ENCODE measurements at regions not wholly inside any gene's neighbourhood (a gene's known extent, or its start where the extent isn't known, plus 50 kb on each side); places are given as distances from the start of the nearest gene placed in this dataset.
A peak's percentile ranks its signal among the peaks of the same experiment; 100 is the strongest.

DNA sequence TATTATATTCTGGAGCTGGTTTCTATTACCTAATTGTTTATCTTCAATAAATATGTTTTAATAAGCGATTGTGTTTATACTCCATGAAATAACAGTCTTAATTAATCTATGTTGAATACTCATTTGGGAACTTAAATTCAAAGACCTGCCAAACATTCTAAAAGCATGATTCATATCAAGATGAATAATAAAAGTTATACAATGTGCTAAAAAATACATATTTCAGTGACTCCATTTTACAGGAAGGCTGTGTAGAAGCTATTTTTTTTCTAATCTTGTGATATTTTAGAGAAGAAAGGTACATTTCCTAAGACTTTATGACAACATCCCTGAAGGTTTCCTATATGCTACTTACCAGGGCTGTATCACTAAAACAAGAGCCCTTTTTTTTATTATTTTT, 417.9 kb downstream of the NFIB start:
- Histone ChIP-seq H3K4me3 (no peak overlapping the region), H3K36me3 (no peaks in the 10 kb centered on the region), H3K9me3 (no peaks in the 10 kb centered on the region), H3K27me3 (no peaks in the 10 kb centered on the region)
- DNase-seq = no peak

DNA sequence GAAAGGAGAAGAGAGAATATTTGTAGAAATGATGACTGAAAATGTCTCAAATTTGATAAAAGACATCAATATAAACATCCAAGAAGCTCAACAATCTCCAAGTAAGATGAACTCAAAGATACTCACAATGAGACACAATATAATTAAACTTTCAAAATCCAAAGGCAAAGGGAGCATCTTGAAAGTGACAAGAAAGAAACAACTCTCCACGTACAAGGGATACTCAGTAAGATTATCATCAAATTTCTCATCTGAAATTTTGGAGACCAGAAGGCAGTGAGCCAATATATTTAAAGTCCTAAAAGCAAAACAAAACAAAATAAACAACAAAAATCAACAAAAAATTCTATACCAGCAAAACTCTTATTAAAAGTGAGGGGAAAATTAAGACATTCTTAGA, 428.7 kb downstream of the NFIB start:
- Histone ChIP-seq H3K9me3 (peaks cover 39% of the 10 kb centered on the region), H3K27me3 (no peaks in the 10 kb centered on the region), H3K36me3 (no peaks in the 10 kb centered on the region), H3K4me3 (no peak overlapping the region)
- no peak for DNase-seq

DNA sequence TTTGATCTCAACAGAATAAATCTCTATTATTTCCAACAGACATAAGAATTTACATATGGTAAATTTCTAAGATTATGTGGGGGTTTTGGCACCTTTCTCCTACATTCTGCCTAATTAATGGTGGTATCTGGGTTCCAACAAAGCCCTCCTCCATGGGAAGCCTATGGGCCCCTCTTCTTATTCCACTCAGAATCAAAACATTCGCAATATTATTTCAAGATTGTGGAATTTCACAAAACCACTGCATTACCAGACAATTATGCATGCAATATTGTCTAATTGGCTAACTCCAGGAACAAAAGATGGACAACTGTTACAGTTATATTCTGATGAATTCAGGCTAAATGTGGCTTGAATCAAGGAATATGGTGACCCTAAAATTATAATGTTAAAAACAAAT, 434.0 kb downstream of the NFIB start:
- Histone ChIP-seq H3K36me3 (no peaks in the 10 kb centered on the region), H3K4me3 (no peak overlapping the region), H3K27me3 (no peaks in the 10 kb centered on the region), H3K9me3 (peaks cover 15% of the 10 kb centered on the region)
- DNase-seq = no peak

DNA sequence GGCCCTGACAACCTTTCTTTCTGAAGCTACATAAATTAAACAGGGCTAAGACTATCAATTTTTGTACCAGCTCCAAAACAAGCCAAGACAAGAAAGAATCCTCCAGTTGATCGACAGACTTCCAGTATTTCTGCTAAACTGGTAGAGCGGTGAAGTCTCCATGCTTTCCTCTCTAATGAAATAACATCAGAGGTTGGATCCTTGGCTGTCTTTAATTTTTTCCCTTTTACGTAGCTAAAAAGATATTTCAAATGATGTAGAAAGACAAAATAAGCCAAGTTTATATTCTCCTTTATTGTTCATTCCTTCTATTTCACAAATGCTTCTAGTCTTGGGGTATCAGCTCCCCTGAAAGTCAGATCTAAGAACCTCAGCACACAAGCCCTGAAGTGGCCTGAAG, 434.9 kb downstream of the NFIB start:
- Histone ChIP-seq H3K36me3 (no peaks in the 10 kb centered on the region), H3K27me3 (no peaks in the 10 kb centered on the region), H3K9me3 (peaks cover 17% of the 10 kb centered on the region), H3K4me3 (no peak overlapping the region)
- DNase-seq = no peak

DNA sequence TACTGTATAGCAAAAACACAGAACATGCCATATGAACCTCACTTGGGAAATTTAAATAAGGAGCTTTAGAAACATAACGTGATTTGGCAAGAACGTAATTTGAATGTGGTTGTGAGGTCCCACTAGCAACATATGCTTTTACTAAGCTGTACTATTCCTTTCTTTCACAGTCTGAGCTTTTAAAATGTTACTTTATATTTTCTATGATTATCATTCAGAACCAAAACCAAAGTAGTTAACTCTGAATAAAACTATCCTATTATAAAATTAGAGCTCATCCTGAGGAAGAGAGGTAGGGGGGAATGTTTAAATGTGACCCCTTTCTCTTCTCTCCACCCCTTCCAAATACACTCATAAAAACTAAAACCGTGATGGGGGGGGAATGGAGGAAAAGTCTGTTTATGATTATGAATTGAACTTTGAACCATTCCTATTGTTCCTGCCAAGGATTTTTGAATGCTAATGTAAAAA, 435.7 kb downstream of the NFIB start:
- Histone ChIP-seq H3K9me3 (peaks cover 25% of the 10 kb centered on the region), H3K36me3 (no peaks in the 10 kb centered on the region), H3K27me3 (no peaks in the 10 kb centered on the region), H3K4me3 (no peak overlapping the region)
- DNase-seq = no peak

GRCh38 chr9:13876741-13877140, 437.2 kb downstream of the NFIB start:
- Histone ChIP-seq H3K27me3 (no peaks in the 10 kb centered on the region), H3K4me3 (no peak overlapping the region), H3K9me3 (peaks cover 26% of the 10 kb centered on the region), H3K36me3 (no peaks in the 10 kb centered on the region)
- no peak for DNase-seq

DNA sequence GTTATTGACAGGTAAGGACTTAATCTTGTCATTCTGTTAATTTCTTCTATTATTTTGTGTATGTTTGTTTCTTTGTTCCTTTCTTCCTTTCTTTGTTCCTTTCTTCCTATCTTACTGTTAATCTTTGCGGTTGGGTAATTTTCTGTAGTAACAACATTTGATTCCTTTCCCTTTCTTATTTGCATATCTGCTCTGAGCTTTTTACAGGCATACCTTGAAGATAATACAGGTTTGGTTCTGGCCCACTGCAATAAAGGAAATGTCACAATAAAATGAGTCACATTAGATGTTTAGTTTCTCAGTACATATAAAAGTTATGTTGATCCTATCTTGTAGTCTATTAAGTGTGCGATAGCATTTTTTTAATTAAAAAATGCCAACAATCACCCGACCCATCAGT, 440.7 kb downstream of the NFIB start:
- Histone ChIP-seq H3K36me3 (no peaks in the 10 kb centered on the region), H3K27me3 (no peaks in the 10 kb centered on the region), H3K9me3 (peaks cover 21% of the 10 kb centered on the region), H3K4me3 (no peak overlapping the region)
- no peak for DNase-seq

GRCh38 chr9:13868336-13868735, 445.6 kb downstream of the NFIB start:
- no peak for DNase-seq
- H3K27me3 ChIP-seq = no peaks in the 10 kb centered on the region
- no peaks in the 10 kb centered on the region for H3K36me3 ChIP-seq
- no peak overlapping the region for H3K4me3 ChIP-seq
- H3K9me3 ChIP-seq = peaks cover 3% of the 10 kb centered on the region; the same call in 1 of the 2 replicates

DNA sequence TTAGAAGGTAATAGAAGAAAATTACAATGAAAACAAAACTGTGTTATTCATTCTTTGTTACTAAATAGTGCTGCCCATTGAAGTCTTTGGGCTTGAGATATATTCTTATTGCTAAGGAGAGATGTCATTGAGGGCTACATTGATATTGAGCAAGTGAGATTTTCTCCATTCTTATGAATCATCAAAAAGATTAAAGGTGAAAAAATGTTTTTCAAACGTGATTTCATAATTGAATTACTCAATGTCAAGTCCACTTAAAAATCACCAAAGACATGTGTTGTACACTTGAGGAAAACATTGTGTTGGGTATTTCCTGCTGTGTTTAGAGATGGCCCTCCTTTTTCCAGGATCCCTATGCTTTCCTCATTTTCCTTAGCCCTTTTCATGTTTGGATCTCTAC, 448.1 kb downstream of the NFIB start:
- no peak for DNase-seq
- Histone ChIP-seq H3K9me3 (no peaks in the 10 kb centered on the region), H3K27me3 (no peaks in the 10 kb centered on the region), H3K36me3 (no peaks in the 10 kb centered on the region), H3K4me3 (no peak overlapping the region)

DNA sequence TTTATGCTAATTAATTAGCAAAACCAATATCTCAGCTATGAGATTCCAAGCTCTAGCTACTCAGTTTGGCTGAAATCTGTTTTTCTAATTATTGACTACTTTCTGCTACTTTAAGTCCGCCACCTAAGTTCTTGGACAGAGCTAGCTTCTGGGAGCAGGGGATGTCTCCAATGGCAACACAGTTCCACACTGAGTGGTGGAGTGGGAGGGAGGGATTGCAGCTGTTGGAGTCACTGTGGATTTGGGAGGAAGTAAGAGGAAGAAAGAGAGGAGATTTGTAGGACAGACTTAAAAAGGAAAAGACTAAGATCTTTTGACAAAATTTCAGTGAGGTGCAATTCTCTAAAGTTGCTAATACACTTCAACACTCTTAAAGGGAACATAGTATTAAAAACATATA, 450.8 kb downstream of the NFIB start:
- Histone ChIP-seq H3K9me3 (no peaks in the 10 kb centered on the region), H3K27me3 (no peaks in the 10 kb centered on the region), H3K36me3 (no peaks in the 10 kb centered on the region), H3K4me3 (no peak overlapping the region)
- DNase-seq = no peak

GRCh38 chr9:13862654-13863053, 451.3 kb downstream of the NFIB start:
- Histone ChIP-seq H3K27me3 (no peaks in the 10 kb centered on the region), H3K9me3 (no peaks in the 10 kb centered on the region), H3K36me3 (no peaks in the 10 kb centered on the region), H3K4me3 (no peak overlapping the region)
- no peak for DNase-seq

DNA sequence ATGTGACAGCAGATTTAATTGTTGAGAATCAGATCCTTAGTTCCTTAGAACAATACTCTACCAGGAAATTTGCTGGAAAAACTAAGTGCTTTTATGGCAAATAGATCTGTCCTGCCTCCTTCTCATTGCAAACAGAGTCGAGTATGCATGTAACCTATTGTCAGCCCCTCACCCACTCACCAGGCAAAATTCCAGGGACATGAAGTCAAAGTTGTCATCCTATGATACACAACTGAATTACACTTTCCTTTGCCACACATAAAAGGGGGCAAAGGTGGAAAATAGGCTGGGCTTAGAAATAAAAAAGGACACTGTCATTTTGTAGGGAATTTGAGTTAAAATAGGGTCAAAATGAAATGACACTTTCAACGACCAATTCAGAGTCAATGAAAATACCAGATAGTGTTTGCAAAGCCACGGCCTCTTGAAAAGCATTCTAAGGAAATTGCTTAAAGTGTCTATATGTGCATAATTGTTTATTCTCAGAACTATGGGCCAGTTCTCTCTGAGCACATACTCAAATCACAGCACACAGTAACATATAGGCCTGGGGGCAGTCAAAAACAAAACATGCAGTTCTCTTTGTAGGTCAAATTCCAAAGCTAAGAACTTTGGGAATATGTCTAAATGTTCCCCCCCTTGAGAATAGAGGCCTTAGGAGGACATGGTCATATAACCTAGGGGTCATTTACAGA, 452.8 kb downstream of the NFIB start:
- Histone ChIP-seq H3K4me3 (no peak overlapping the region), H3K36me3 (no peaks in the 10 kb centered on the region), H3K27me3 (no peaks in the 10 kb centered on the region), H3K9me3 (no peaks in the 10 kb centered on the region)
- no peak for DNase-seq

- Histone ChIP-seq H3K27me3 (no peaks in the 10 kb centered on the region), H3K36me3 (no peaks in the 10 kb centered on the region), H3K9me3 (no peaks in the 10 kb centered on the region), H3K4me3 (no peak overlapping the region)
- DNase-seq = no peak
These were observed 453.9 kb downstream of the NFIB start for GRCh38 chr9:13860019-13860418.

DNA sequence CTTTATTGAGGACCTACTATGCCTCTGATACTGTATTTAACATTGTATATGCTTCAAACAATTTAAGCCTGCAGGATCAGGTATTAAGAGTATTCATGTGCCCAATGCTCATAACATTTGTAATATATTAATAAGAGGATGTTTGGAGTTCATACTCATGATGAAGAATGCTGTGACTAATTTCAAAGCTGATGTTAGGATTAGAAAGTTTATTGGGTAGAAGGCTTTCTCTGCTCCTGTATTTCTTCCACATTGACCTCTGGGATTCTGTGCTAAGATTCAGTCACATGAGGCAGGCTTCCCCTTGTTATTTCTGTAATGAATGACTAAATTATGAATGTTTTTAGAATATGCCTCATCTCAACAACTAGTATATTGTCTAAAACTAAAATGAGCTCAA, 456.4 kb downstream of the NFIB start:
- peak; percentile 61 for DNase-seq
- Histone ChIP-seq H3K27me3 (no peaks in the 10 kb centered on the region), H3K36me3 (no peaks in the 10 kb centered on the region), H3K9me3 (no peaks in the 10 kb centered on the region), H3K4me3 (no peak overlapping the region)

DNA sequence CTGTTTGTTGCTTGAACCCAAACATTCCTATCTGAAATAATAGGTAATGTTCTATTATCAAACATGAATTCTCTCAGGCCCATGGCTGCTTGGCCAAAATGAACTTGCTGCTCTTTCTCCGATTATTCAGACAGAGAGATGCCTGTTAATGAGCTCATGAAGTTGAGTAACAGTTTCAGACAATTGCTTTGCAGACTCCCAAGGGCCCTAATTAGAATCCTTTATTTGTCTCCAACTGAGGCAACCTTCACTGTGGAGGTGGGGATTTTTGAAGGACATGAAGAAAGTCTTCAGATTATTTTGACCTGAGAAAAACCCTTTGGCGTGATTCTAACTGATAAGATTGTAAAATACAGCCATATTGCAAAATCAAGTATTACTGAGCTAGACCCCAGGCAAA, 466.7 kb downstream of the NFIB start:
- H3K9me3 ChIP-seq = peaks cover 12% of the 10 kb centered on the region
- DNase-seq = no peak
- no peaks in the 10 kb centered on the region for H3K27me3 ChIP-seq
- H3K36me3 ChIP-seq = no peaks in the 10 kb centered on the region
- H3K4me3 ChIP-seq = no peak overlapping the region

- no peaks in the 10 kb centered on the region for H3K27me3 ChIP-seq
- H3K9me3 ChIP-seq = peaks cover 12% of the 10 kb centered on the region
- H3K36me3 ChIP-seq = no peaks in the 10 kb centered on the region
- no peak for DNase-seq
- no peak overlapping the region for H3K4me3 ChIP-seq
These were observed 468.5 kb downstream of the NFIB start for GRCh38 chr9:13845460-13845859.

DNA sequence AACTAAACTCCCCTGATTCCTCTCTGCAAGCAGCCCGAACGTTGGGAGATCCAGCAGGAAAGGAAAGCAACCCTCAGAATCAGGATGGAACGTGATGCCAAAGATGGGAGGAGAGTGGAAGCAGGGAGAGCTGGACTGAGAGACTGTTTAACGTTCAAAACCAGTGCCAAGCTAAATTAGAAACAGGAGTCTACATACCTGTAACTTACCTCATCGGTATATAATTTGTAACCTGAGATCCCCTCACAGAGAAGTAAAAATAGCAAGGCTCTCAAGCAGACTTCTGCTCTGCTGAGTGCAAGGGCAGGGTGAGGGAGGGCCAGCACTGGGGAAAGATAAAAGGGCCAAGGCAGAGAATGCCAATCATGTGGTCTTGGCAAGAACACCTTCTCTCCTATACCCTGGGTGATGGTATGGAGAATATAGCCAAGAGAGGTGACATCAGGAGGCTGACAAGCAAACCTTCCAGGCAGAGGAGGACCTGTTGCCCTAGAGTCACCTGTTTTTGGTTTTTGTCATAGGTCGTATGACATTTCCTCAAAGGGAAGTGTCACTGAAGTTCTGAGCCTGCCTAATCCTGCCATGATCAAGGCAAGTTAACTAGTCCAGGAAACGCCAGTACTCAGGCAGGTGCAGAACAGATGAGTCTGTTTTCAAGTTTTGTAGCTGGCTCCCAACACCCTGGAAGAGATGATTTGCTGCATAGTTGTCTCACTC, 472.0 kb downstream of the NFIB start:
- H3K9me3 ChIP-seq = peaks cover 21% of the 10 kb centered on the region
- H3K36me3 ChIP-seq = no peaks in the 10 kb centered on the region
- no peak for DNase-seq
- H3K4me3 ChIP-seq = no peak overlapping the region
- no peaks in the 10 kb centered on the region for H3K27me3 ChIP-seq

DNA sequence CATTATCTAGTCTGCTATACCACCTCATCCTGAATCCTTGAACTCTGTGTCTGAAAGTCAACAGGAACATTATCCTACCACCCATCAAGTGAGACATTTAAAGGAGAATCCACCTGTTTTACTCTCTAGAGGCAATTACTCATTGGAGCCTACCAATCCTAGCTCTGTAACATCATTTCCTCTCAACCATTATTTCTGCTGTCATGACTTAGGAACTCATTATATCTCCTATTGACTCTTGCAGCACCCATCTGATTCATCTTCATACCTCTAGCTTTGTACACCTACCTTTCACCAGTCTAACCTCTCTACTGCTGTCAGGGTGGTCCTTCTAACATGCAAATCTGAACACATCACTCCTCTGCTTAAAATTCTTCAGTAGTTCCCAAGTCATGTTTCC, 481.5 kb downstream of the NFIB start:
- no peaks in the 10 kb centered on the region for H3K27me3 ChIP-seq
- no peak overlapping the region for H3K4me3 ChIP-seq
- H3K36me3 ChIP-seq = no peaks in the 10 kb centered on the region
- no peak for DNase-seq
- peaks cover 31% of the 10 kb centered on the region for H3K9me3 ChIP-seq

All from MG63 (cell line).